ENCODE measurements at regions not wholly inside any gene's neighbourhood (a gene's known extent, or its start where the extent isn't known, plus 50 kb on each side); places are given as distances from the start of the nearest gene placed in this dataset.

DNA sequence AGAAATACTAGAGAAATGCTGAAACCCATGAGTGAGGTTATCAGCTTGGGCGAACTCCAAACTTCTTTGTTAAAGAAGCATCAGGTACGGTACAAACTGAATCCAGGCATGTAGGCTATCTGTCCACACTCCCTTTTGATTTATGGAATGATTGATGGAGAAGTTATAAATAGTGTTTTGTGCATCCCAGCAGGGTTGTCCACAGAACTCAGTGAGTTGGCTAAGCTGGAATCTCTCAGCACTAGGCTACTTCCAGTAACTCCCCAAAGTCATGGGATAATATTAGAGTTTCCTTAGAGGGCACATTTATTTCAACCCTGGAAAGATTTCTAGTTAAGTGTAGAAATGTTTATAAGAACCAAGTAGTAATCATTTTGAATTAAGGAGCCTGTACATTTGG is 186.2 kb upstream of the CRBN start:
- Histone ChIP-seq H3K4me1 (replicated peaks in 1 of 4; ENCODE audit: control insufficient read depth in 3 of 4, insufficient read depth in 4 of 4, low read length in 3 of 4) (no peaks in the 10 kb centered on the region), H3K27me3 (replicated peaks in 1 of 4; ENCODE audit: control insufficient read depth in 3 of 4, extremely low read depth in 1 of 4, insufficient read depth in 3 of 4, low read length in 3 of 4) (no peaks in the 10 kb centered on the region), H2AFZ (ENCODE audit: low read length) (no peak overlapping the region), H3K27ac (ENCODE audit: low read depth, low read length) (no peak overlapping the region), H2AK5ac (ENCODE audit: low read depth, low read length) (no peak overlapping the region), H3K4me2 (ENCODE audit: insufficient read depth in 1 of 2, low read depth in 2 of 2, low read length in 2 of 2) (no peak overlapping the region), H3K9ac (replicated peaks in 1 of 4; ENCODE audit: extremely low read depth in 1 of 4, low read depth in 3 of 4, low read length in 3 of 4) (no peak overlapping the region), H4K20me1 (replicated peaks in 1 of 2; ENCODE audit: control insufficient read depth in 1 of 2, insufficient read depth in 2 of 2, low read length in 2 of 2) (no peaks in the 10 kb centered on the region), H3K36me3 (ENCODE audit: control insufficient read depth in 2 of 4, insufficient read depth in 4 of 4, low read length in 3 of 4) (no peaks in the 10 kb centered on the region), H3K9me3 (ENCODE audit: insufficient read depth in 2 of 2, low read depth in 1 of 2, low read length in 1 of 2) (no peaks in the 10 kb centered on the region), H2BK15ac (ENCODE audit: low read length) (no peak overlapping the region), H3K23ac (ENCODE audit: insufficient read length) (no peak overlapping the region), H2BK120ac (replicated peaks; ENCODE audit: low read depth, low read length) (no peak overlapping the region), H3K18ac (ENCODE audit: extremely low read depth, low read length) (no peak overlapping the region), H3K79me2 (ENCODE audit: control insufficient read depth in 1 of 2, insufficient read depth in 2 of 2, low read length in 2 of 2) (no peaks in the 10 kb centered on the region), H3K14ac (ENCODE audit: insufficient read length) (no peak overlapping the region), H2BK20ac (ENCODE audit: low read length) (no peak overlapping the region), H4K91ac (replicated peaks; ENCODE audit: insufficient read length, low read length) (no peak overlapping the region), H2BK5ac (ENCODE audit: low read depth, low read length) (no peak overlapping the region), H4K5ac (ENCODE audit: insufficient read length, low read depth, low read length) (no peak overlapping the region), H4K8ac (ENCODE audit: extremely low read depth, insufficient read depth, low read length) (no peak overlapping the region), H3K79me1 (ENCODE audit: low read depth, low read length) (no peaks in the 10 kb centered on the region), H3K23me2 (ENCODE audit: low read depth, low read length) (no peaks in the 10 kb centered on the region), H3K4me3 (ENCODE audit: extremely low read depth in 1 of 4, insufficient read depth in 2 of 4, low read depth in 3 of 4, low read length in 4 of 4) (no peak overlapping the region), H3K56ac (replicated peaks; ENCODE audit: insufficient read length, low read depth, low read length) (no peak overlapping the region), H3K4ac (replicated peaks; ENCODE audit: insufficient read length, low read depth, low read length) (no peak overlapping the region), H2BK12ac (ENCODE audit: low read depth, low read length) (no peak overlapping the region)
- 93% methylated on average over 2 of the region's 2 CpGs; no CpG with 5 or more reads in 1 of the 2 experiments for WGBS, 2 experiments (ENCODE audit: extremely low coverage in 1 of 2, insufficient coverage in 1 of 2, insufficient read length in 1 of 2, insufficient replicate concordance in 2 of 2, low coverage in 1 of 2, low lambda C conversion rate in 2 of 2, missing lambda C conversion rate in 1 of 2)
- ChIA-PET POLR2A (ENCODE audit: partially characterized antibody) (no interaction called here), CTCF (ENCODE audit: partially characterized antibody) (interaction anchor here (0.6 kb wide), 1 partner anchor 1347 kb away, joined by 3 read pairs; no protein-coding TSS in a partner anchor)
- DNase-seq (ENCODE audit: low read depth in 1 of 2, low spot score in 2 of 2), result no peak
- no peak for FAIRE-seq
- no peak for TF ChIP-seq PHF8 (conservative IDR thresholded peaks at IDR 0.05; ENCODE audit: low read depth, low read length)
- TF ChIP-seq, protein P1, sequence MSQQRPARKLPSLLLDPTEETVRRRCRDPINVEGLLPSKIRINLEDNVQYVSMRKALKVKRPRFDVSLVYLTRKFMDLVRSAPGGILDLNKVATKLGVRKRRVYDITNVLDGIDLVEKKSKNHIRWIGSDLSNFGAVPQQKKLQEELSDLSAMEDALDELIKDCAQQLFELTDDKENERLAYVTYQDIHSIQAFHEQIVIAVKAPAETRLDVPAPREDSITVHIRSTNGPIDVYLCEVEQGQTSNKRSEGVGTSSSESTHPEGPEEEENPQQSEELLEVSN (IDR thresholded peaks at IDR 0.05), result no peak
- TF ChIP-seq RAD21 (IDR thresholded peaks at IDR 0.05 in 1 of 2, conservative IDR thresholded peaks at IDR 0.05 in 1 of 2; ENCODE audit: low read depth in 2 of 2, low read length in 2 of 2), result no peak
- TF ChIP-seq, protein P2, sequence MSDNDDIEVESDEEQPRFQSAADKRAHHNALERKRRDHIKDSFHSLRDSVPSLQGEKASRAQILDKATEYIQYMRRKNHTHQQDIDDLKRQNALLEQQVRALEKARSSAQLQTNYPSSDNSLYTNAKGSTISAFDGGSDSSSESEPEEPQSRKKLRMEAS (IDR thresholded peaks at IDR 0.05), result no peak
- no peak for TF ChIP-seq CREB1 (IDR thresholded peaks at IDR 0.05)
- no peak for TF ChIP-seq TBP (IDR thresholded peaks at IDR 0.05; ENCODE audit: low read depth, low read length)
- TF ChIP-seq CHD1 (IDR thresholded peaks at IDR 0.05; ENCODE audit: low read depth, low read length), result no peak
- no peak for TF ChIP-seq BACH1 (IDR thresholded peaks at IDR 0.05; ENCODE audit: low read length)
- no peak for TF ChIP-seq ZNF274 (IDR thresholded peaks at IDR 0.05; ENCODE audit: borderline replicate concordance, extremely low read depth, low read length)

All from H1 (cell line).